HepG2 (cell line): ENCODE measurements at regions not wholly inside any gene's neighbourhood (a gene's known extent, or its start where the extent isn't known, plus 50 kb on each side); places are given as distances from the start of the nearest gene placed in this dataset.

Experiments
- ATAC-seq: fragments of 200-7000 bp; cut with Tn5 transposase; 3 replicates; pipeline ENCODE4 v1.9.1; 2020; ENCODE audit warnings: mild to moderate bottlenecking, moderate library complexity
- BruUV-seq: library from RNA; stranded (reverse); fragments of 400-500 nt; replicated peaks from 2 replicates; lab custom pipeline; 2021; lab: Mats Ljungman, UMichigan
- CTCF ChIA-PET: fragments of 300-600 bp; formaldehyde crosslinking; extraction: SDS; loops from one replicate; lab custom pipeline; 2021; ENCODE audit warnings: low total read pairs, inconsistent platforms, low intra/inter-chr PET ratio; lab: Yijun Ruan, JAX
- POLR2A ChIA-PET: fragments of 350-600 bp; sonication (Branson Sonifier 250); formaldehyde crosslinking; loops from one replicate; lab custom pipeline; 2020; ENCODE audit warnings: antibody characterized with exemption, inconsistent platforms; lab: Yijun Ruan, JAX
- DNase-seq: peaks from one replicate; pipeline ENCODE4 v3.0.0-alpha.2; 2015; ENCODE audit warnings: low spot score
- FAIRE-seq: peaks from 3 replicates; lab custom pipeline; 2011; peaks lifted over from hg19 to GRCh38; lab: Jason Lieb, UNC
- H2AFZ ChIP-seq: one replicate; pipeline ENCODE4 v1.6.1; 2011; ENCODE audit warnings: low read length, inconsistent platforms
- H3K27ac ChIP-seq: fragments of 300-600 bp; 3 replicates; pipeline ENCODE4 v1.8.0; 2011; ENCODE audit warnings: mixed run types, mild to moderate bottlenecking, mixed read lengths, low read length, inconsistent platforms; ENCODE audit not compliant: insufficient read depth; ENCODE audit errors: extremely low read length
- H3K27me3 ChIP-seq, 2 experiments: fragments of 200-600 bp in 1 of 2; 2 replicates in 1 of 2; 3 replicates in 1 of 2; pipeline versions ENCODE4 v1.6.0 to v1.8.0; 2011; ENCODE audit warnings: low read length in 2 of 2, mild to moderate bottlenecking in 2 of 2, moderate library complexity in 2 of 2, inconsistent platforms in 1 of 2; ENCODE audit not compliant: insufficient read depth in 2 of 2, control insufficient read depth in 1 of 2
- H3K36me3 ChIP-seq, 2 experiments: fragments of 200-600 bp in 1 of 2; replicated peaks in 1 of 2; 2 replicates in 1 of 2; 3 replicates in 1 of 2; pipeline versions ENCODE4 v1.5.1 to v1.8.0; 2011; ENCODE audit warnings: low read length in 2 of 2, inconsistent platforms in 1 of 2; ENCODE audit not compliant: insufficient read depth in 2 of 2, control insufficient read depth in 1 of 2
- H3K4me1 ChIP-seq: 2 replicates; pipeline ENCODE4 v1.5.1; 2012; ENCODE audit warnings: low read length, inconsistent platforms; ENCODE audit not compliant: insufficient read depth
- H3K4me2 ChIP-seq: 2 replicates; pipeline ENCODE4 v1.6.0; 2011; ENCODE audit warnings: low read depth, low read length, inconsistent platforms
- H3K4me3 ChIP-seq, 3 experiments: fragments of 200-600 bp in 1 of 3; sonication (generic), shearing (Covaris generic) in 1 of 3; replicated peaks in 1 of 3; 2 replicates each; pipeline ENCODE4 v1.5.1; 2011 to 2016; ENCODE audit warnings: low read length in 3 of 3, inconsistent platforms in 2 of 3, low read depth in 2 of 3, mild to moderate bottlenecking in 2 of 3, control low read depth in 1 of 3, mixed read lengths in 1 of 3; ENCODE audit not compliant: insufficient read depth in 1 of 3
- H3K79me2 ChIP-seq: one replicate; pipeline ENCODE4 v1.6.1; 2011; ENCODE audit warnings: low read length, inconsistent platforms; ENCODE audit not compliant: insufficient read depth
- H3K9ac ChIP-seq: 2 replicates; pipeline ENCODE4 v1.6.0; 2011; ENCODE audit warnings: mild to moderate bottlenecking, low read depth, low read length, inconsistent platforms; ENCODE audit not compliant: insufficient read depth
- H3K9me3 ChIP-seq: 2 replicates; pipeline ENCODE4 v1.5.1; 2012; ENCODE audit warnings: mild to moderate bottlenecking, low read length
- H4K20me1 ChIP-seq: 2 replicates; pipeline ENCODE4 v1.6.0; 2011; ENCODE audit warnings: inconsistent platforms, mild to moderate bottlenecking, low read length, moderate library complexity; ENCODE audit not compliant: insufficient read depth
- DDIT3 ChIP-seq: sonication (generic); formaldehyde crosslinking; IDR thresholded peaks from 2 replicates; pipeline ENCODE4 v1.4.0; 2020; ENCODE audit warnings: mild to moderate bottlenecking, missing genetic modification reagents
- ESRRA ChIP-seq: sonication (generic); formaldehyde crosslinking; IDR thresholded peaks from 2 replicates; pipeline ENCODE4 v1.5.1; 2020; ENCODE audit warnings: mild to moderate bottlenecking, low read depth, missing genetic modification reagents
- MTA3 ChIP-seq: sonication (generic); formaldehyde crosslinking; IDR thresholded peaks from 2 replicates; pipeline ENCODE4 v1.4.0; 2020; ENCODE audit warnings: missing genetic modification reagents
- SALL2 ChIP-seq: sonication (generic); formaldehyde crosslinking; IDR thresholded peaks from 2 replicates; pipeline ENCODE4 v1.8.1; 2023; ENCODE audit warnings: mild to moderate bottlenecking, missing genetic modification reagents, inconsistent platforms
- SATB2 ChIP-seq: sonication (generic); formaldehyde crosslinking; IDR thresholded peaks from 2 replicates; pipeline ENCODE4 v1.5.0; 2020; ENCODE audit warnings: missing genetic modification reagents
- SNAPC5 ChIP-seq: sonication (generic); formaldehyde crosslinking; IDR thresholded peaks from 2 replicates; pipeline ENCODE4 v1.8.1; 2023; ENCODE audit warnings: mild to moderate bottlenecking, missing genetic modification reagents, borderline replicate concordance
- THAP11 ChIP-seq: IDR thresholded peaks from 2 replicates; pipeline ENCODE4 v1.6.1; 2016; ENCODE audit warnings: missing biosample characterization, missing genetic modification reagents
- ZBTB7B ChIP-seq: sonication (generic); formaldehyde crosslinking; IDR thresholded peaks from 2 replicates; pipeline ENCODE4 v1.4.0; 2020; ENCODE audit warnings: missing genetic modification reagents
- ZNF224 ChIP-seq: sonication (generic); formaldehyde crosslinking; IDR thresholded peaks from 2 replicates; pipeline ENCODE4 v1.5.0; 2020; ENCODE audit warnings: mild to moderate bottlenecking, missing genetic modification reagents
- ZNF326 ChIP-seq: sonication (generic); formaldehyde crosslinking; IDR thresholded peaks from 2 replicates; pipeline ENCODE4 v1.4.0; 2020; ENCODE audit warnings: missing genetic modification reagents, borderline replicate concordance
- ZNF331 ChIP-seq: sonication (generic); formaldehyde crosslinking; IDR thresholded peaks from 2 replicates; pipeline ENCODE4 v1.4.0; 2020; ENCODE audit warnings: missing genetic modification reagents
- ZNF382 ChIP-seq: sonication (generic); formaldehyde crosslinking; IDR thresholded peaks from 2 replicates; pipeline ENCODE4 v1.5.0; 2020; ENCODE audit warnings: missing genetic modification reagents, mild to moderate bottlenecking, borderline replicate concordance
- ZNF501 ChIP-seq: sonication (generic); formaldehyde crosslinking; IDR thresholded peaks from 2 replicates; pipeline ENCODE4 v1.5.1; 2020; ENCODE audit warnings: mild to moderate bottlenecking, moderate library complexity, missing genetic modification reagents
- ZNF597 ChIP-seq: sonication (generic); formaldehyde crosslinking; IDR thresholded peaks from 2 replicates; pipeline ENCODE4 v1.5.0; 2020; ENCODE audit warnings: missing genetic modification reagents
- ZNF629 ChIP-seq: sonication (generic); formaldehyde crosslinking; conservative IDR thresholded peaks from 2 replicates; pipeline ENCODE4 v1.5.0; 2020; ENCODE audit warnings: missing genetic modification reagents
- ZNF724P ChIP-seq: sonication (generic); formaldehyde crosslinking; IDR thresholded peaks from 2 replicates; pipeline ENCODE4 v1.8.0; 2022; ENCODE audit warnings: missing genetic modification reagents, borderline replicate concordance
- ZNF746 ChIP-seq: sonication (generic); formaldehyde crosslinking; IDR thresholded peaks from 2 replicates; pipeline ENCODE4 v1.8.0; 2022; ENCODE audit warnings: mild to moderate bottlenecking, missing genetic modification reagents
- ZNF780A ChIP-seq: sonication (generic); formaldehyde crosslinking; IDR thresholded peaks from 2 replicates; pipeline ENCODE4 v1.8.0; 2022; ENCODE audit warnings: mild to moderate bottlenecking, missing genetic modification reagents, moderate library complexity
- in situ Hi-C: cut with HindIII; loops from 2 replicates; pipeline ENCODE4 v1.10.0; 2017; ENCODE audit warnings: low pct_unique_long_range_greater_than_20kb; ENCODE audit not compliant: extremely low pct_ligation_motif_present
- intact Hi-C: fragments of 100-400 bp; cut with micrococcal nuclease; formaldehyde crosslinking; loops from one replicate; pipeline ENCODE4 v1.10.0; 2022; ENCODE audit not compliant: unreplicated experiment

GRCh38 chr5:104370523-104370922, 807.9 kb upstream of the NUDT12 start (continued):
- no peak for TF ChIP-seq SATB2 (CRISPR knock-in tag)
- no peak for TF ChIP-seq ZNF629
- no peak for TF ChIP-seq ZNF780A
- no peak for TF ChIP-seq SALL2 (CRISPR knock-in tag)
- no peak for TF ChIP-seq ZNF382

- no peak for DNase-seq
- no peaks in the 10 kb centered on the region for H3K9me3 ChIP-seq
- H3K27me3 ChIP-seq, result no peaks in the 10 kb centered on the region
- in situ Hi-C loops (no loop called here), intact Hi-C loops (no loop called here)
- no peaks in the 10 kb centered on the region for H3K4me1 ChIP-seq
- no peaks in the 10 kb centered on the region for H3K36me3 ChIP-seq
- H2AFZ ChIP-seq, result no peak overlapping the region
- BruUV-seq, result no TSS peak
- ATAC-seq, result no peak
- no peaks in the 10 kb centered on the region for H3K79me2 ChIP-seq
- no peak overlapping the region for H3K4me3 ChIP-seq
- FAIRE-seq, result no peak
- no peak overlapping the region for H3K9ac ChIP-seq
- no peak overlapping the region for H3K4me2 ChIP-seq
- ChIA-PET POLR2A (no interaction called here), CTCF (no interaction called here)
- no peak overlapping the region for H3K27ac ChIP-seq
- no peaks in the 10 kb centered on the region for H4K20me1 ChIP-seq
- TF ChIP-seq ZNF724P (CRISPR knock-in tag) (no peak), ZNF597 (CRISPR knock-in tag) (no peak), MTA3 (no peak), ZNF326 (CRISPR knock-in tag) (no peak), ESRRA (no peak), ZNF331 (no peak), SNAPC5 (CRISPR knock-in tag) (no peak), ZNF746 (CRISPR knock-in tag) (no peak), ZNF501 (no peak), DDIT3 (CRISPR knock-in tag) (no peak), ZNF224 (CRISPR knock-in tag) (no peak), ZBTB7B (CRISPR knock-in tag) (no peak), THAP11 (CRISPR knock-in tag) (no peak)
These were observed 805.4 kb upstream of the NUDT12 start for GRCh38 chr5:104367978-104368377.
